ENCODE measurements at regions not wholly inside any gene's neighbourhood (a gene's known extent, or its start where the extent isn't known, plus 50 kb on each side); places are given as distances from the start of the nearest gene placed in this dataset.

DNA sequence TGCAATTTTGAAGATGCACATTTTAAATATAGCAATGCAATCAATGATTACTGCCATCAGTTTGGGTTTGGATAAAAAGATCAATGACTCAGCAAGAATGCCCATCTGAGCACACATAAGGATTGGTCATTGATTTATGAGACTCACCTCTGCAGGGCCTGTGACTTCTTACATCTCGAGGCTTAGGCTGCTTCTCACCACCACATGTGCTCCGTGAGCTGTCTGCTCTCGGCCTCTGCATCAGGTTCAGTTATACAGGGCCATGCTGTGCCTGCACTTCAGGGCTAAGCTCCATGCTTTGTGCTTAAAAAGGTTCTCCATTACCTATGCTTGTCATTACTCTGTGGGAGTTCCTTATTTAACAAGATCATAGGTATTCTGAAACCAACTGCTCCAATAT lies 887.5 kb downstream of the DIPK2A start:
- Histone ChIP-seq H3K9ac (ENCODE audit: insufficient read depth, low read length) (no peak overlapping the region), H2AFZ (ENCODE audit: low read length) (no peak overlapping the region), H3K79me2 (ENCODE audit: control insufficient read depth, insufficient read depth, low read length) (no peaks in the 10 kb centered on the region), H3K4me2 (ENCODE audit: extremely low read depth, insufficient read depth, low read length) (no peak overlapping the region), H3K36me3 (ENCODE audit: control insufficient read depth, insufficient read depth, low read length) (no peaks in the 10 kb centered on the region), H3K4me1 (ENCODE audit: control insufficient read depth, extremely low read depth, insufficient read depth, low read length) (no peaks in the 10 kb centered on the region), H3K9me3 (ENCODE audit: control insufficient read depth, insufficient read depth, low read depth, low read length) (no peaks in the 10 kb centered on the region), H3K27me3 (ENCODE audit: control insufficient read depth, insufficient read depth, low read length) (no peaks in the 10 kb centered on the region), H4K20me1 (ENCODE audit: control insufficient read depth, extremely low read depth, insufficient read depth, low read length) (no peaks in the 10 kb centered on the region), H3K27ac (ENCODE audit: insufficient read depth, low read length) (no peak overlapping the region), H3K4me3 (replicated peaks in 1 of 4; ENCODE audit: control extremely low read depth in 1 of 4, insufficient read depth in 1 of 4, low read depth in 3 of 4, low read length in 4 of 4) (no peak overlapping the region)
- no peak for TF ChIP-seq EZH2 (IDR thresholded peaks at IDR 0.05; ENCODE audit: low read length, missing control alignments)
- no peak for DNase-seq (ENCODE audit: low read depth in 2 of 2)

DNA sequence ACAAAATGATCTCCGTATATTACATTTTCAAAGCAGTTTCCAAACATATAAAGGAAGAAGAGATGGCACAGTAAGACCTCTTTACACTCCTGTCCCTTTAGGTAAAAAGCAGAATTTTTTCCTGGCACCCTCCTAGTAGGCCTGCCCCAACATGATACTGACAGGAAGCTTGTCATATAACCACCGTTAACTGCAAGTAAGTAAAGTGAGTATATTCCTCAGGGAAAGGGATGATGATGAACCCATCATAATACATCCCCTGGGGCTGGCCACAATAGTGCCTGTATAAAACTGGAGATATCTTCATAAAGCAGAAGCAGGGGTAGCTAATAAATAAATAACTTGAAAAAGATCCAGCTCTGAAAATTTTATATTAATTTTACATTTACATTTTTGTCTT lies 893.0 kb downstream of the DIPK2A start:
- DNase-seq (ENCODE audit: low read depth in 2 of 2) = no peak
- H3K27me3 ChIP-seq (ENCODE audit: control insufficient read depth, insufficient read depth, low read length) = no peaks in the 10 kb centered on the region
- H3K36me3 ChIP-seq (ENCODE audit: control insufficient read depth, insufficient read depth, low read length) = no peaks in the 10 kb centered on the region
- H3K4me3 ChIP-seq (replicated peaks in 1 of 4; ENCODE audit: control extremely low read depth in 1 of 4, insufficient read depth in 1 of 4, low read depth in 3 of 4, low read length in 4 of 4) = no peak overlapping the region
- H3K4me2 ChIP-seq (ENCODE audit: extremely low read depth, insufficient read depth, low read length) = no peak overlapping the region
- H3K9me3 ChIP-seq (ENCODE audit: control insufficient read depth, insufficient read depth, low read depth, low read length) = no peaks in the 10 kb centered on the region
- H2AFZ ChIP-seq (ENCODE audit: low read length) = no peak overlapping the region
- no peaks in the 10 kb centered on the region for H3K79me2 ChIP-seq (ENCODE audit: control insufficient read depth, insufficient read depth, low read length)
- no peak overlapping the region for H3K9ac ChIP-seq (ENCODE audit: insufficient read depth, low read length)
- H3K27ac ChIP-seq (ENCODE audit: insufficient read depth, low read length) = no peak overlapping the region
- TF ChIP-seq, protein P1, sequence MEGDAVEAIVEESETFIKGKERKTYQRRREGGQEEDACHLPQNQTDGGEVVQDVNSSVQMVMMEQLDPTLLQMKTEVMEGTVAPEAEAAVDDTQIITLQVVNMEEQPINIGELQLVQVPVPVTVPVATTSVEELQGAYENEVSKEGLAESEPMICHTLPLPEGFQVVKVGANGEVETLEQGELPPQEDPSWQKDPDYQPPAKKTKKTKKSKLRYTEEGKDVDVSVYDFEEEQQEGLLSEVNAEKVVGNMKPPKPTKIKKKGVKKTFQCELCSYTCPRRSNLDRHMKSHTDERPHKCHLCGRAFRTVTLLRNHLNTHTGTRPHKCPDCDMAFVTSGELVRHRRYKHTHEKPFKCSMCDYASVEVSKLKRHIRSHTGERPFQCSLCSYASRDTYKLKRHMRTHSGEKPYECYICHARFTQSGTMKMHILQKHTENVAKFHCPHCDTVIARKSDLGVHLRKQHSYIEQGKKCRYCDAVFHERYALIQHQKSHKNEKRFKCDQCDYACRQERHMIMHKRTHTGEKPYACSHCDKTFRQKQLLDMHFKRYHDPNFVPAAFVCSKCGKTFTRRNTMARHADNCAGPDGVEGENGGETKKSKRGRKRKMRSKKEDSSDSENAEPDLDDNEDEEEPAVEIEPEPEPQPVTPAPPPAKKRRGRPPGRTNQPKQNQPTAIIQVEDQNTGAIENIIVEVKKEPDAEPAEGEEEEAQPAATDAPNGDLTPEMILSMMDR (conservative IDR thresholded peaks at IDR 0.05 in 1 of 2, IDR thresholded peaks at IDR 0.05 in 1 of 2; ENCODE audit: low read depth in 1 of 2, low read length in 2 of 2) = no peak
- TF ChIP-seq EZH2 (IDR thresholded peaks at IDR 0.05; ENCODE audit: low read length, missing control alignments) = no peak
- H3K4me1 ChIP-seq (ENCODE audit: control insufficient read depth, extremely low read depth, insufficient read depth, low read length) = no peaks in the 10 kb centered on the region
- H4K20me1 ChIP-seq (ENCODE audit: control insufficient read depth, extremely low read depth, insufficient read depth, low read length) = no peaks in the 10 kb centered on the region

DNA sequence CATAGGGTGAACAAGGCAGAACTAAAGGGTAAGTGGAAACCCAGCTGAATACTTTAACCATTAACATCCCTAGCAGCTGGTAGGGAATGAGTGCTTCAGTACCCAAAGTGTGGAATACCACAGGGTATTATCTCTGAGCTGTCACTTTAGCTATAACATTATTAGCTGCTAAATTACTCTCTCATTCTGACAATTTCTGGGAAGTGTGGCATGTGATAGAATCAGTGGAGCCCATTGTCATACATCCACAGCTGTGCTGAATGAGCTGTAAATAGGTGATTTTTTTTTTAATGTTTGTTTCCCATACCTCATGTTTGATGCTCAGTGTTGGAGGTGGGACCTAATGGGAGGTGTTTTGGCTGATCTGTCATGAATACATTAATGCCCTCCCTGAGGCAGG lies 894.3 kb downstream of the DIPK2A start:
- Histone ChIP-seq H3K27me3 (ENCODE audit: control insufficient read depth, insufficient read depth, low read length) (no peaks in the 10 kb centered on the region), H4K20me1 (ENCODE audit: control insufficient read depth, extremely low read depth, insufficient read depth, low read length) (no peaks in the 10 kb centered on the region), H3K36me3 (ENCODE audit: control insufficient read depth, insufficient read depth, low read length) (no peaks in the 10 kb centered on the region), H3K79me2 (ENCODE audit: control insufficient read depth, insufficient read depth, low read length) (no peaks in the 10 kb centered on the region), H3K9ac (ENCODE audit: insufficient read depth, low read length) (no peak overlapping the region), H3K4me2 (ENCODE audit: extremely low read depth, insufficient read depth, low read length) (no peak overlapping the region), H3K9me3 (ENCODE audit: control insufficient read depth, insufficient read depth, low read depth, low read length) (no peaks in the 10 kb centered on the region), H3K4me3 (replicated peaks in 1 of 4; ENCODE audit: control extremely low read depth in 1 of 4, insufficient read depth in 1 of 4, low read depth in 3 of 4, low read length in 4 of 4) (no peak overlapping the region), H2AFZ (ENCODE audit: low read length) (no peak overlapping the region), H3K4me1 (ENCODE audit: control insufficient read depth, extremely low read depth, insufficient read depth, low read length) (no peaks in the 10 kb centered on the region), H3K27ac (ENCODE audit: insufficient read depth, low read length) (no peak overlapping the region)
- no peak for DNase-seq (ENCODE audit: low read depth in 2 of 2)
- TF ChIP-seq, protein P1 (conservative IDR thresholded peaks at IDR 0.05 in 1 of 2, IDR thresholded peaks at IDR 0.05 in 1 of 2; ENCODE audit: low read depth in 1 of 2, low read length in 2 of 2) = no peak
- no peak for TF ChIP-seq EZH2 (IDR thresholded peaks at IDR 0.05; ENCODE audit: low read length, missing control alignments)
